ENCODE measurements at regions not wholly inside any gene's neighbourhood (a gene's known extent, or its start where the extent isn't known, plus 50 kb on each side); places are given as distances from the start of the nearest gene placed in this dataset.

DNA sequence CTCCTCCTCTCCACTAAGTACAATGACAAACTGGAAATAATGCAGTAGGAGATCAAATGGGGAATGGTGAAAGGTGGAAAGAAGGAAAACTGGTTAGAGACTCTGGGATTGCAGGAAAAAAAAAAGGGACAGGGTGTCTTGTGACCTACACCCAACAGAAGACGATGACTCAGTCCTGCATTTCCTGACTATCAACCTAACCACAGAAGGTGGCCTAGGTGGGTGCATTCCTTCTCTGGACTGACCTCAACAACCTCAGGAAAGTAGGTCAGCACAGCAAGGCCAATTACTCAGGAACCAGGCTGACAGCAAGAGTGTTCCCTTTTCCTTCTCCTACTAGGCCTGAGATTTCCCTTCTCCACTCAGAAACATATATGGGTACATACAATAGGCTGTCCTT lies 1386.4 kb upstream of the ZEB2 start:
- Histone ChIP-seq H3K4me1 (ENCODE audit: control insufficient read depth, extremely low read depth, insufficient read depth, low read length) (no peaks in the 10 kb centered on the region), H3K4me2 (ENCODE audit: extremely low read depth, insufficient read depth, low read length) (no peak overlapping the region), H3K4me3 (replicated peaks in 1 of 4; ENCODE audit: control extremely low read depth in 1 of 4, insufficient read depth in 1 of 4, low read depth in 3 of 4, low read length in 4 of 4) (no peak overlapping the region), H3K27ac (ENCODE audit: insufficient read depth, low read length) (no peak overlapping the region), H3K9me3 (ENCODE audit: control insufficient read depth, insufficient read depth, low read depth, low read length) (no peaks in the 10 kb centered on the region), H3K79me2 (ENCODE audit: control insufficient read depth, insufficient read depth, low read length) (no peaks in the 10 kb centered on the region), H2AFZ (ENCODE audit: low read length) (no peak overlapping the region), H3K9ac (ENCODE audit: insufficient read depth, low read length) (no peak overlapping the region), H4K20me1 (ENCODE audit: control insufficient read depth, extremely low read depth, insufficient read depth, low read length) (no peaks in the 10 kb centered on the region), H3K36me3 (ENCODE audit: control insufficient read depth, insufficient read depth, low read length) (no peaks in the 10 kb centered on the region), H3K27me3 (ENCODE audit: control insufficient read depth, insufficient read depth, low read length) (no peaks in the 10 kb centered on the region)
- no peak for TF ChIP-seq EZH2 (IDR thresholded peaks at IDR 0.05; ENCODE audit: low read length, missing control alignments)
- TF ChIP-seq, protein P1, sequence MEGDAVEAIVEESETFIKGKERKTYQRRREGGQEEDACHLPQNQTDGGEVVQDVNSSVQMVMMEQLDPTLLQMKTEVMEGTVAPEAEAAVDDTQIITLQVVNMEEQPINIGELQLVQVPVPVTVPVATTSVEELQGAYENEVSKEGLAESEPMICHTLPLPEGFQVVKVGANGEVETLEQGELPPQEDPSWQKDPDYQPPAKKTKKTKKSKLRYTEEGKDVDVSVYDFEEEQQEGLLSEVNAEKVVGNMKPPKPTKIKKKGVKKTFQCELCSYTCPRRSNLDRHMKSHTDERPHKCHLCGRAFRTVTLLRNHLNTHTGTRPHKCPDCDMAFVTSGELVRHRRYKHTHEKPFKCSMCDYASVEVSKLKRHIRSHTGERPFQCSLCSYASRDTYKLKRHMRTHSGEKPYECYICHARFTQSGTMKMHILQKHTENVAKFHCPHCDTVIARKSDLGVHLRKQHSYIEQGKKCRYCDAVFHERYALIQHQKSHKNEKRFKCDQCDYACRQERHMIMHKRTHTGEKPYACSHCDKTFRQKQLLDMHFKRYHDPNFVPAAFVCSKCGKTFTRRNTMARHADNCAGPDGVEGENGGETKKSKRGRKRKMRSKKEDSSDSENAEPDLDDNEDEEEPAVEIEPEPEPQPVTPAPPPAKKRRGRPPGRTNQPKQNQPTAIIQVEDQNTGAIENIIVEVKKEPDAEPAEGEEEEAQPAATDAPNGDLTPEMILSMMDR (conservative IDR thresholded peaks at IDR 0.05 in 1 of 2, IDR thresholded peaks at IDR 0.05 in 1 of 2; ENCODE audit: low read depth in 1 of 2, low read length in 2 of 2) = no peak
- peak in 1 of 2 donors; percentile 44 for DNase-seq (ENCODE audit: low read depth in 2 of 2)

DNA sequence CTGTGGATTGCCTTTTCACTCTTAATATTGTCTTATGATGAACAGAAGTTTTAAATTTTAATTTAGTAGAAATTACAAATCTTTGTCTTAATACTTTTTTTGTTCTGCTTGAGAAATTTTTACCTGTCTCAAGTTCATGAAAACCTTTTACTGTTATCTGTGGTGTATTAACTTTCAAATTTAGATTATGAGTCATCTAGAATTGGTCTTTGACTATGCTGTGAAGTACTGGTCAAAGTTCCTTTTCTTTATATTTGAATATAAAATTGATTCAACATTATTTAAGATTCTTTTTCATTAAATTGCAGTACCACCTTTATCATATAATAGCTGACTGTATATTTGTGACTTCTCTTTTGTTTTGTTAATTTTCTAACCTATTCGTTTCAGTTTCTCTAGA lies 1385.5 kb upstream of the ZEB2 start:
- DNase-seq (ENCODE audit: low read depth in 2 of 2) = no peak
- Histone ChIP-seq H3K27ac (ENCODE audit: insufficient read depth, low read length) (no peak overlapping the region), H3K4me2 (ENCODE audit: extremely low read depth, insufficient read depth, low read length) (no peak overlapping the region), H3K4me3 (replicated peaks in 1 of 4; ENCODE audit: control extremely low read depth in 1 of 4, insufficient read depth in 1 of 4, low read depth in 3 of 4, low read length in 4 of 4) (no peak overlapping the region), H3K36me3 (ENCODE audit: control insufficient read depth, insufficient read depth, low read length) (no peaks in the 10 kb centered on the region), H3K79me2 (ENCODE audit: control insufficient read depth, insufficient read depth, low read length) (no peaks in the 10 kb centered on the region), H3K9ac (ENCODE audit: insufficient read depth, low read length) (no peak overlapping the region), H3K9me3 (ENCODE audit: control insufficient read depth, insufficient read depth, low read depth, low read length) (no peaks in the 10 kb centered on the region), H3K27me3 (ENCODE audit: control insufficient read depth, insufficient read depth, low read length) (no peaks in the 10 kb centered on the region), H4K20me1 (ENCODE audit: control insufficient read depth, extremely low read depth, insufficient read depth, low read length) (no peaks in the 10 kb centered on the region), H3K4me1 (ENCODE audit: control insufficient read depth, extremely low read depth, insufficient read depth, low read length) (no peaks in the 10 kb centered on the region), H2AFZ (ENCODE audit: low read length) (no peak overlapping the region)
- TF ChIP-seq, protein P1 (conservative IDR thresholded peaks at IDR 0.05 in 1 of 2, IDR thresholded peaks at IDR 0.05 in 1 of 2; ENCODE audit: low read depth in 1 of 2, low read length in 2 of 2) = no peak
- no peak for TF ChIP-seq EZH2 (IDR thresholded peaks at IDR 0.05; ENCODE audit: low read length, missing control alignments)

DNA sequence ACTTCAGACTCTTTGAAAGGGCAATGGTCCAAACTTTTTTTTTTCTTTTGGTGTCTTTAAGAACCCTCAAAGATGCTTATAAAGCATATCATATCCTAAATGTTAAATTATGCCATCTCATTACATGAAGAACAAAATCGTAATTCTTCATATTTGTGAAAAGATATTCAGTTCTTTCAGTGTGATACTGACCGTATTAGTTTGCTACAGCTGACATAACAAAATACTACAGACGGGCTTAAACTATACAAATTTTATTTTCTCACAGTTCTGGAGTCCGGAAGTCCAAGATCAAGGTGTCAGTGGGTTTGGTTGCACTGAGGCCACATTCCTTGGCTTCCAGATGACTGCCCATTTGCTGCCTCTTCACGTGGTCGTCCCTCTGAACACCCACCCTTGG lies 1377.2 kb upstream of the ZEB2 start:
- Histone ChIP-seq H3K4me1 (ENCODE audit: control insufficient read depth, extremely low read depth, insufficient read depth, low read length) (no peaks in the 10 kb centered on the region), H2AFZ (ENCODE audit: low read length) (no peak overlapping the region)

More for the DNA sequence above, 1377.2 kb upstream of the ZEB2 start:
- Histone ChIP-seq H3K27ac (ENCODE audit: insufficient read depth, low read length) (no peak overlapping the region), H3K4me3 (replicated peaks in 1 of 4; ENCODE audit: control extremely low read depth in 1 of 4, insufficient read depth in 1 of 4, low read depth in 3 of 4, low read length in 4 of 4) (no peak overlapping the region), H3K9me3 (ENCODE audit: control insufficient read depth, insufficient read depth, low read depth, low read length) (no peaks in the 10 kb centered on the region), H3K27me3 (ENCODE audit: control insufficient read depth, insufficient read depth, low read length) (no peaks in the 10 kb centered on the region), H3K79me2 (ENCODE audit: control insufficient read depth, insufficient read depth, low read length) (no peaks in the 10 kb centered on the region), H3K9ac (ENCODE audit: insufficient read depth, low read length) (no peak overlapping the region), H3K4me2 (ENCODE audit: extremely low read depth, insufficient read depth, low read length) (no peak overlapping the region), H4K20me1 (ENCODE audit: control insufficient read depth, extremely low read depth, insufficient read depth, low read length) (no peaks in the 10 kb centered on the region), H3K36me3 (ENCODE audit: control insufficient read depth, insufficient read depth, low read length) (no peaks in the 10 kb centered on the region)
- TF ChIP-seq, protein P1 (conservative IDR thresholded peaks at IDR 0.05 in 1 of 2, IDR thresholded peaks at IDR 0.05 in 1 of 2; ENCODE audit: low read depth in 1 of 2, low read length in 2 of 2) = no peak
- no peak for TF ChIP-seq EZH2 (IDR thresholded peaks at IDR 0.05; ENCODE audit: low read length, missing control alignments)
- no peak for DNase-seq (ENCODE audit: low read depth in 2 of 2)

Data from fibroblast of lung (primary cell).